Stomach (tissue), 4 donors: ENCODE measurements at regions not wholly inside any gene's neighbourhood (a gene's known extent, or its start where the extent isn't known, plus 50 kb on each side); places are given as distances from the start of the nearest gene placed in this dataset.

Experiments
- CTCF ChIP-seq, 7 experiments: fragments of 450-650 bp in 4 of 7; fragments of 200-600 bp in 3 of 7; sonication (generic) in 3 of 7; IDR thresholded peaks; one replicate each; pipeline ENCODE4 v1.5.1; 2016 to 2019; ENCODE audit warnings: antibody characterized with exemption in 7 of 7, control low read depth in 2 of 7, mild to moderate bottlenecking in 1 of 7
- EP300 ChIP-seq: sonication (generic); formaldehyde crosslinking; IDR thresholded peaks from one replicate; pipeline ENCODE4 v1.6.1; 2017; ENCODE audit warnings: antibody characterized with exemption
- POLR2A ChIP-seq, 4 donors: fragments of 450-650 bp; IDR thresholded peaks; one replicate each; pipeline ENCODE4 v1.6.1; 2016; ENCODE audit warnings: antibody characterized with exemption in 4 of 4, control low read depth in 2 of 4, mild to moderate bottlenecking in 1 of 4, moderate library complexity in 1 of 4
- POLR2AphosphoS5 ChIP-seq, 3 donors: sonication (generic); formaldehyde crosslinking; IDR thresholded peaks; one replicate each; pipeline ENCODE4 v1.6.1; 2016; ENCODE audit warnings: antibody characterized with exemption in 3 of 3

GRCh38 chr10:108049668-108050067 lies 885.2 kb upstream of the SORCS1 start:
- TF ChIP-seq CTCF (IDR thresholded peaks at IDR 0.05) (no peak), POLR2A (IDR thresholded peaks at IDR 0.05) (no peak), EP300 (no peak), POLR2AphosphoS5 (IDR thresholded peaks at IDR 0.05) (no peak)
